H1 (cell line): ENCODE measurements at regions not wholly inside any gene's neighbourhood (a gene's known extent, or its start where the extent isn't known, plus 50 kb on each side); places are given as distances from the start of the nearest gene placed in this dataset.

ENCODE experiments used
- CTCF ChIA-PET: fragments of 300-600 bp; sonication (Branson Sonifier 250); formaldehyde crosslinking; loops from one replicate; lab custom pipeline; 2021; ENCODE audit not compliant: partially characterized antibody; lab: Charles Lee
- POLR2A ChIA-PET: fragments of 300-600 bp; sonication (Branson Sonifier 250); formaldehyde crosslinking; loops from one replicate; lab custom pipeline; 2021; ENCODE audit warnings: inconsistent platforms; ENCODE audit not compliant: partially characterized antibody; lab: Charles Lee
- DNase-seq, 2 experiments: peaks; one replicate each; pipeline versions ENCODE4 v3.0.0 to v3.0.0-alpha.2; 2010 to 2022; ENCODE audit warnings: low spot score in 2 of 2, low read depth in 1 of 2, mixed read lengths in 1 of 2
- FAIRE-seq: peaks from 2 replicates; lab custom pipeline; 2011; peaks lifted over from hg19 to GRCh38; lab: Jason Lieb, UNC
- H2AFZ ChIP-seq: 2 replicates; pipeline ENCODE4 v1.8.1; 2012; ENCODE audit warnings: low read length, inconsistent platforms
- H2AK5ac ChIP-seq: 2 replicates; pipeline ENCODE4 v1.6.1; 2013; ENCODE audit warnings: low read depth, low read length
- H2BK120ac ChIP-seq: replicated peaks from 2 replicates; pipeline ENCODE3; 2013; ENCODE audit warnings: low read depth, low read length, inconsistent platforms
- H2BK12ac ChIP-seq: 2 replicates; pipeline ENCODE4 v1.6.1; 2013; ENCODE audit warnings: low read depth, low read length
- H2BK15ac ChIP-seq: 2 replicates; pipeline ENCODE4 v1.6.1; 2013; ENCODE audit warnings: low read length
- H2BK20ac ChIP-seq: 2 replicates; pipeline ENCODE4 v1.6.1; 2013; ENCODE audit warnings: low read length
- H2BK5ac ChIP-seq: 2 replicates; pipeline ENCODE4 v1.6.1; 2013; ENCODE audit warnings: low read depth, low read length
- H3K14ac ChIP-seq: 2 replicates; pipeline ENCODE4 v1.6.1; 2013; ENCODE audit warnings: inconsistent platforms; ENCODE audit not compliant: insufficient read length
- H3K18ac ChIP-seq: 2 replicates; pipeline ENCODE4 v1.6.1; 2013; ENCODE audit warnings: low read length; ENCODE audit errors: extremely low read depth
- H3K23ac ChIP-seq: 2 replicates; pipeline ENCODE4 v1.6.1; 2013; ENCODE audit warnings: inconsistent platforms; ENCODE audit not compliant: insufficient read length
- H3K23me2 ChIP-seq: 2 replicates; pipeline ENCODE4 v1.6.1; 2013; ENCODE audit warnings: low read depth, low read length
- H3K27ac ChIP-seq: 2 replicates; pipeline ENCODE4 v1.6.1; 2011; ENCODE audit warnings: low read depth, low read length, inconsistent platforms
- H3K27me3 ChIP-seq, 4 experiments: replicated peaks in 1 of 4; 1 replicate in 1 of 4; 2 replicates in 3 of 4; pipeline versions ENCODE4 v1.6.1 to v1.8.1; 2011 to 2013; ENCODE audit warnings: low read length in 3 of 4, mild to moderate bottlenecking in 3 of 4, inconsistent platforms in 2 of 4, mixed read lengths in 2 of 4, moderate library complexity in 1 of 4; ENCODE audit not compliant: control insufficient read depth in 3 of 4, insufficient read depth in 3 of 4; ENCODE audit errors: extremely low read depth in 1 of 4
- H3K36me3 ChIP-seq, 4 experiments: 2 replicates each; pipeline versions ENCODE4 v1.6.1 to v1.8.1; 2011 to 2013; ENCODE audit warnings: mild to moderate bottlenecking in 4 of 4, low read length in 3 of 4, moderate library complexity in 2 of 4, control low read depth in 1 of 4, inconsistent platforms in 1 of 4; ENCODE audit not compliant: insufficient read depth in 4 of 4, control insufficient read depth in 2 of 4
- H3K4ac ChIP-seq: replicated peaks from 2 replicates; pipeline ENCODE3; 2013; ENCODE audit warnings: low read length, low read depth, mixed read lengths, inconsistent platforms; ENCODE audit not compliant: insufficient read length
- H3K4me1 ChIP-seq, 4 experiments: replicated peaks in 1 of 4; 1 replicate in 1 of 4; 2 replicates in 3 of 4; pipeline versions ENCODE4 v1.6.1 to v1.8.1; 2011 to 2013; ENCODE audit warnings: low read length in 3 of 4, inconsistent platforms in 2 of 4, mixed read lengths in 1 of 4; ENCODE audit not compliant: insufficient read depth in 4 of 4, control insufficient read depth in 3 of 4
- H3K4me2 ChIP-seq, 2 experiments: 2 replicates each; pipeline versions ENCODE4 v1.6.1 to v1.8.1; 2011 to 2013; ENCODE audit warnings: low read depth in 2 of 2, low read length in 2 of 2, control low read depth in 1 of 2, inconsistent platforms in 1 of 2, mild to moderate bottlenecking in 1 of 2; ENCODE audit not compliant: insufficient read depth in 1 of 2
- H3K4me3 ChIP-seq, 4 experiments: fragments of 200-600, 300-600 bp in 1 of 4; sonication (generic), shearing (Covaris generic), sonication (Bioruptor Twin) in 1 of 4; 2 replicates each; pipeline versions ENCODE4 v1.5.1 to v1.8.1; 2011 to 2016; ENCODE audit warnings: low read length in 4 of 4, low read depth in 3 of 4, control low read depth in 2 of 4, inconsistent platforms in 2 of 4, mild to moderate bottlenecking in 2 of 4, mixed read lengths in 1 of 4, moderate library complexity in 1 of 4; ENCODE audit not compliant: insufficient read depth in 2 of 4; ENCODE audit errors: extremely low read depth in 1 of 4
- H3K56ac ChIP-seq: replicated peaks from 2 replicates; pipeline ENCODE3; 2013; ENCODE audit warnings: low read depth, mild to moderate bottlenecking, mixed read lengths, low read length, inconsistent platforms; ENCODE audit not compliant: insufficient read length
- H3K79me1 ChIP-seq: 2 replicates; pipeline ENCODE4 v1.6.1; 2013; ENCODE audit warnings: low read depth, low read length, control low read depth
- H3K79me2 ChIP-seq, 2 experiments: 2 replicates each; pipeline versions ENCODE4 v1.6.1 to v1.8.1; 2012 to 2013; ENCODE audit warnings: low read length in 2 of 2, mild to moderate bottlenecking in 2 of 2, inconsistent platforms in 1 of 2; ENCODE audit not compliant: insufficient read depth in 2 of 2, control insufficient read depth in 1 of 2
- H3K9ac ChIP-seq, 4 experiments: replicated peaks in 1 of 4; 1 replicate in 1 of 4; 2 replicates in 3 of 4; pipeline versions ENCODE4 v1.6.1 to v1.8.1; 2011 to 2013; ENCODE audit warnings: low read depth in 3 of 4, low read length in 3 of 4, control low read depth in 2 of 4, mild to moderate bottlenecking in 2 of 4, moderate library complexity in 2 of 4, inconsistent platforms in 1 of 4; ENCODE audit errors: extremely low read depth in 1 of 4
- H3K9me3 ChIP-seq, 2 experiments: 2 replicates each; pipeline versions ENCODE4 v1.6.1 to v1.8.1; 2012 to 2013; ENCODE audit warnings: mild to moderate bottlenecking in 2 of 2, moderate library complexity in 2 of 2, control low read depth in 1 of 2, inconsistent platforms in 1 of 2, low read depth in 1 of 2, low read length in 1 of 2, mixed read lengths in 1 of 2; ENCODE audit not compliant: insufficient read depth in 2 of 2
- H4K20me1 ChIP-seq, 2 experiments: replicated peaks in 1 of 2; 2 replicates each; pipeline versions ENCODE3 to v1.8.1; 2011 to 2013; ENCODE audit warnings: inconsistent platforms in 2 of 2, low read length in 2 of 2, mild to moderate bottlenecking in 1 of 2; ENCODE audit not compliant: insufficient read depth in 2 of 2, control insufficient read depth in 1 of 2
- H4K5ac ChIP-seq: 2 replicates; pipeline ENCODE4 v1.6.1; 2013; ENCODE audit warnings: low read length, low read depth, mixed read lengths, inconsistent platforms; ENCODE audit not compliant: insufficient read length
- H4K8ac ChIP-seq: 2 replicates; pipeline ENCODE4 v1.8.0; 2013; ENCODE audit warnings: mild to moderate bottlenecking, moderate library complexity, low read length, inconsistent platforms; ENCODE audit not compliant: insufficient read depth; ENCODE audit errors: extremely low read depth
- H4K91ac ChIP-seq: replicated peaks from 2 replicates; pipeline ENCODE3; 2013; ENCODE audit warnings: low read length, mixed read lengths, inconsistent platforms; ENCODE audit not compliant: insufficient read length
- ASH2L ChIP-seq: fragments of 200-600, 300-600 bp; sonication (generic); IDR thresholded peaks from one replicate; pipeline ENCODE4 v1.7.1; 2017; ENCODE audit warnings: low read length
- BACH1 ChIP-seq: IDR thresholded peaks from 2 replicates; pipeline ENCODE4 v1.6.1; 2012; ENCODE audit warnings: low read length, improper control_type of control experiment
- CBX8 ChIP-seq: fragments of 300-800, 300-1000 bp; sonication (generic); IDR thresholded peaks from 2 replicates; pipeline ENCODE4 v1.7.1; 2016; ENCODE audit warnings: low read depth, low read length, borderline replicate concordance
- CEBPB ChIP-seq: IDR thresholded peaks from 2 replicates; pipeline ENCODE4 v1.6.1; 2012; ENCODE audit warnings: low read depth, low read length
- EP300 ChIP-seq, 2 experiments: IDR thresholded peaks; 1 replicate in 1 of 2; 2 replicates in 1 of 2; pipeline ENCODE4 v1.6.1; 2011 to 2012; ENCODE audit warnings: low read depth in 2 of 2, low read length in 2 of 2, mild to moderate bottlenecking in 2 of 2, borderline replicate concordance in 1 of 2, inconsistent platforms in 1 of 2, moderate library complexity in 1 of 2
- HDAC2 ChIP-seq, 2 experiments: fragments of 300-600 bp in 1 of 2; sonication (generic) in 1 of 2; IDR thresholded peaks; 2 replicates each; pipeline ENCODE4 v1.6.1; 2011 to 2012; ENCODE audit warnings: low read depth in 2 of 2, low read length in 2 of 2, mild to moderate bottlenecking in 2 of 2, moderate library complexity in 2 of 2, borderline replicate concordance in 1 of 2, inconsistent platforms in 1 of 2
- JUN ChIP-seq: IDR thresholded peaks from 2 replicates; pipeline ENCODE4 v1.6.1; 2011; ENCODE audit warnings: low read depth, mild to moderate bottlenecking, improper control_type of control experiment, low read length
- POLR2AphosphoS5 ChIP-seq: IDR thresholded peaks from 2 replicates; pipeline ENCODE4 v1.6.1; 2011; ENCODE audit warnings: low read depth, low read length
- POU5F1 ChIP-seq: IDR thresholded peaks from 2 replicates; pipeline ENCODE4 v1.6.1; 2011; ENCODE audit warnings: low read depth, mild to moderate bottlenecking, low read length, moderate library complexity
- RXRA ChIP-seq: IDR thresholded peaks from 2 replicates; pipeline ENCODE4 v1.6.1; 2011; ENCODE audit warnings: low read depth, mild to moderate bottlenecking, low read length, moderate library complexity; ENCODE audit not compliant: insufficient read depth
- SIX5 ChIP-seq: IDR thresholded peaks from 2 replicates; pipeline ENCODE4 v1.6.1; 2011; ENCODE audit warnings: mild to moderate bottlenecking, low read depth, low read length
- SRF ChIP-seq: IDR thresholded peaks from 2 replicates; pipeline ENCODE4 v1.6.1; 2011; ENCODE audit warnings: mild to moderate bottlenecking, low read depth, low read length, moderate library complexity
- TAF7 ChIP-seq: optimal IDR thresholded peaks from 2 replicates; pipeline ENCODE3; 2011; ENCODE audit warnings: low read depth, mild to moderate bottlenecking, inconsistent platforms, low read length, moderate library complexity, borderline replicate concordance
- TCF12 ChIP-seq: IDR thresholded peaks from 2 replicates; pipeline ENCODE4 v1.6.1; 2011; ENCODE audit warnings: low read depth, mild to moderate bottlenecking, low read length
- WGBS, 2 experiments: shearing (Covaris generic) in 1 of 2; methylation state at CpG; one replicate each; pipeline versions ENCODE4 v1.1.6 to v1.1.7; 2013 to 2015; ENCODE audit warnings: low lambda C conversion rate in 2 of 2, mixed read lengths in 2 of 2, inconsistent platforms in 1 of 2, low coverage in 1 of 2, missing lambda C conversion rate in 1 of 2; ENCODE audit not compliant: insufficient replicate concordance in 2 of 2, insufficient coverage in 1 of 2, insufficient read length in 1 of 2; ENCODE audit errors: extremely low coverage in 1 of 2, missing lambda C conversion rate in 1 of 2; 5-methylcytosine and 5-hydroxymethylcytosine counted together
- TF ChIP-seq, protein P1 (sequence below): IDR thresholded peaks from 2 replicates; pipeline ENCODE4 v1.6.1; 2011; ENCODE audit warnings: low read depth, mild to moderate bottlenecking, low read length; ENCODE audit not compliant: insufficient read depth

DNA sequence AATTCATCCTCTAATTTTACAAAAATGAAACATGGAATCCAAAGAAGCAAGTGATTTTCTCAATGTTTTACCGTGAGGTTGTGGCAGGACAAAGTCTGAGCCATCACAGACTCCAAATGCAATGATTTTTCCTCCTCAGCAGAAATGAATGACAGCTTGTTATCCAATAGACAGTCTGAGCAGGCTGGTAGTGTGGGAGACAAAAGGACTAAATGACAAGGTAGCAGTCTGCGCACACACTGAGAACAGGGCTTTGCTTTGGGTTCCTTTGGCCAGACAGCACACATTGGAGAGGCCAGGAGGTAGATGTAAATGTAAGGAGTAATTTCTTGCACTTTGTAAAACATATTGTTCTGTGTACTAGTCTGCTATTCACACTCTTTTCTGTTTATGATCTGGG lies 50.3 kb upstream of the RGPD4 start:
- H3K4me2 ChIP-seq, result no peak overlapping the region
- no peaks in the 10 kb centered on the region for H3K36me3 ChIP-seq
- H3K18ac ChIP-seq, result no peak overlapping the region
- no peak overlapping the region for H3K56ac ChIP-seq
- no peak overlapping the region for H2BK15ac ChIP-seq
- WGBS, 2 experiments, result 94% methylated on average over 2 of the region's 2 CpGs; no CpG with 5 or more reads in 1 of the 2 experiments
- H3K27ac ChIP-seq, result no peak overlapping the region
- H4K5ac ChIP-seq, result no peak overlapping the region
- no peak overlapping the region for H3K4me3 ChIP-seq
- no peaks in the 10 kb centered on the region for H3K23me2 ChIP-seq
- CTCF ChIA-PET, result no interaction called here
- no peak overlapping the region for H2AK5ac ChIP-seq
- no peaks in the 10 kb centered on the region for H3K79me1 ChIP-seq
- H4K8ac ChIP-seq, result no peak overlapping the region
- no peak overlapping the region for H3K4ac ChIP-seq
- DNase-seq (no peak), FAIRE-seq (no peak)
- no peak overlapping the region for H2BK12ac ChIP-seq
- H3K27me3 ChIP-seq, result no peaks in the 10 kb centered on the region
- no peak overlapping the region for H4K91ac ChIP-seq
- POLR2A ChIA-PET, result no interaction called here
- no peak overlapping the region for H2BK120ac ChIP-seq
- H3K14ac ChIP-seq, result no peak overlapping the region
- no peak overlapping the region for H2BK20ac ChIP-seq
- H4K20me1 ChIP-seq, result no peaks in the 10 kb centered on the region
- no peak overlapping the region for H3K23ac ChIP-seq
- H3K4me1 ChIP-seq, result no peaks in the 10 kb centered on the region
- H3K9ac ChIP-seq, result no peak overlapping the region
- H2BK5ac ChIP-seq, result no peak overlapping the region
- no peak overlapping the region for H2AFZ ChIP-seq
- H3K79me2 ChIP-seq, result no peaks in the 10 kb centered on the region
- no peaks in the 10 kb centered on the region for H3K9me3 ChIP-seq
- TF ChIP-seq TAF7 (no peak), CEBPB (no peak), POLR2AphosphoS5 (no peak), HDAC2 (IDR thresholded peaks at IDR 0.05; ENCODE audit: borderline replicate concordance in 1 of 2, low read depth in 2 of 2, low read length in 2 of 2) (no peak), JUN (no peak), SRF (no peak), BACH1 (no peak), ASH2L (no peak), CBX8 (no peak), RXRA (no peak), TCF12 (no peak), EP300 (IDR thresholded peaks at IDR 0.05; ENCODE audit: borderline replicate concordance in 1 of 2, low read depth in 2 of 2, low read length in 2 of 2) (no peak), POU5F1 (no peak), SIX5 (no peak)
- TF ChIP-seq, protein P1, sequence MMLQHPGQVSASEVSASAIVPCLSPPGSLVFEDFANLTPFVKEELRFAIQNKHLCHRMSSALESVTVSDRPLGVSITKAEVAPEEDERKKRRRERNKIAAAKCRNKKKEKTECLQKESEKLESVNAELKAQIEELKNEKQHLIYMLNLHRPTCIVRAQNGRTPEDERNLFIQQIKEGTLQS, result no peak
